Inflammatory macrophage treated with lipopolysaccharide for 4 hours (primary cell): ENCODE measurements at regions not wholly inside any gene's neighbourhood (a gene's known extent, or its start where the extent isn't known, plus 50 kb on each side); places are given as distances from the start of the nearest gene placed in this dataset.
"Not testable (repeated sequence)": the region's sequence is repeated elsewhere in the genome, so short reads cannot be mapped to it uniquely, and the experiment has no call there.

Source experiments
- DNase-seq: peaks from one replicate; pipeline ENCODE4 v3.0.0-alpha.2; 2020

GRCh38 chr4:30461218-30461617, 259.0 kb upstream of the PCDH7 start:
- DNase-seq = no peak

DNA sequence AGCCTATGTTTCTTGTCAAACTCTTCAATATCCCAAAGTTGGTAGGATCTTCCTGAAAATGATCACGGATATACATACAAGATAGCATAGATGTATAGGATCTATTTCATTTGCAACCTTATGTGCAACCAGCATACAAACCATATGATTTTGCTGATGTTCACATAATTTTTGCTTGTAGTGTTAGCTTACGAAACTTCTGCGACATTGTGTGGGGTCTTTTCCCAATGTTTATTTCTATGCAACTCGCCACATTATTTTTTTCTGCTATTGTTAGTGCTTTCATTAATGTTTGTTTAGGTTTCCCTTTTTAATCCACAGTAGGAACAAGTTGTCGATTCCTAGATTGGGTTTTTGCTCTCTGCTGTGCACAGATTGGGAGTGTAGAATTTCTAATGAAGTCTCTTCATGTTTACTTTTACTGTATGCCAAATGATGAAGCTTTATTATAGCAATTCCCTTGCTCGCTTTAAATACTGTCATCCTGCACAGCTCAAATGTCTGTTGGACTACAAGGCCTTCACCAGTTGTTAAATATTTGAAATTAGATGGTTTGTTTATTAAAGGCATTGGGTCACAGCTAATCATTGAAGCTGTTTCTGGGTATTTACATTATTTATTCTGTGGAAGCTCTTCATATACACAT, 257.6 kb upstream of the PCDH7 start:
- DNase-seq = no peak

GRCh38 chr4:30471861-30472260, 248.3 kb upstream of the PCDH7 start:
- DNase-seq = no peak

- DNase-seq = no peak
These were observed 246.9 kb upstream of the PCDH7 start for GRCh38 chr4:30473225-30473624.

DNA sequence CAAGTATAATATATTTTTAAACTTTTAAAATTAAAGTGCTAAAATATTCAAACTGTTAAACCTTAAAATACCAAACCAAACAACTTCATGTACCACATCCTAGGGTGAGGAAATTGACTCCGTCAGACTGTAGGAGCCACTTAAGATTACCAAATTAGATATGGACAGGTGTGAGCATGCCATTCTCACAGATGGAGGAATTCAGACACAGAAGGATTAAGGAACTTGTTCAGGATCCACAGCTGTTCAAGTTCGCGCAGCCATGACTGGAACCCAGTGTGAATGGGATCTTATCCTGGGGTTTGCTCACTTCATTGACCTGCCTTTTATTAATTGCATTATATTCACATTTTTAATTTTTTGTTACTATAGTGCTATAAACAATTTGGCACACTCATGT, 224.9 kb upstream of the PCDH7 start:
- DNase-seq = no peak

DNA sequence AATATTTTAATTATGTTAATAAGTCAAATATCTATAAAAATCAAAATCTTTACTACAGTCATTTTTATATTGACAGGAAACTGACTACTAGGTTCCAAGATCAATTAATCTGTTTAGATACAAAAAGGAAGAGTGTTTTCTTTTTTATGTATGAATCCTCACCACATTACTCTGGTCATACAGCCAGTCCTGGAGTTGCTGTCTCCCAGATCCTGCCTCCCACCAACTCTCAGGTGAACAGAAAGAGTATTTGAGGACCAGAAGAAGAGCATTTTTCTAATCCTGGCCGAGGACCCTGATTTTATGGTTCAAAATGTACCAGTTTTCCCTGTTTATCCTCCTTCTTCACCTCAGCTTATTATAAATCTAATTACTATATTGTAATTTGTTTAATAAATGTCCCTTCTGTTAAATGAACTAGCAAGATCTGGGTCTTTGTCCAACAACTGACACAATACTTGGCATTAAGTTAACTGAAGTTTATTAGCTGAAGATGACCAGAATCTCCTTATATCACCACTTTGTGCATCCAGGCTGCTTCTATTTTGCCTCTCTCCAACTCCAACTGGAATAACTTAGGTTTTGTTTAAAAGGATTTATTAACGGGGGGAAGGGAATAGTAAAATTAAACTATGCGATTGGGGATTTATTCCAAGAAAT, 224.4 kb upstream of the PCDH7 start:
- no peak for DNase-seq

GRCh38 chr4:30511751-30512150, 208.4 kb upstream of the PCDH7 start:
- no peak for DNase-seq

GRCh38 chr4:30518211-30518610, 202.0 kb upstream of the PCDH7 start:
- no peak for DNase-seq

- DNase-seq = no peak
These were observed 194.4 kb upstream of the PCDH7 start for GRCh38 chr4:30525662-30526315.

DNA sequence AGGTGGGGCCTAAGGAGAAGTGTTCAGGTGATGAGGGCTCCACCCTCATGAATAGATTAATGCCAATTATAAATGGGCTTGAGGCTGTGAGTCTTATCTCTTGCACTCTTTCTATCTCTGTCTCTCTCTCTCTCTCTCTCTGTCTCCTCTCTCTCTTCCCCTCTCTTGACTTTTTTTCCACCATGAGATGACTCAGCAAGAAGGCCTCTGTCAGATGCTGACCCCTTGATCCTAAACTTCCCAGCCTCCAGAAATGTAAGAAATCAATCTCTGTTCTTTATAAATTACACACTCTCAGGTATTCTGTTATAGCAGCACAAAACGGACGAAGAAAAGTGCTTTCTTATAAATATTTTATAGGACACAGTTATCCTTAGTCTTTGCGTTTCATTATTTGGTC, 184.9 kb upstream of the PCDH7 start:
- DNase-seq = no peak

DNA sequence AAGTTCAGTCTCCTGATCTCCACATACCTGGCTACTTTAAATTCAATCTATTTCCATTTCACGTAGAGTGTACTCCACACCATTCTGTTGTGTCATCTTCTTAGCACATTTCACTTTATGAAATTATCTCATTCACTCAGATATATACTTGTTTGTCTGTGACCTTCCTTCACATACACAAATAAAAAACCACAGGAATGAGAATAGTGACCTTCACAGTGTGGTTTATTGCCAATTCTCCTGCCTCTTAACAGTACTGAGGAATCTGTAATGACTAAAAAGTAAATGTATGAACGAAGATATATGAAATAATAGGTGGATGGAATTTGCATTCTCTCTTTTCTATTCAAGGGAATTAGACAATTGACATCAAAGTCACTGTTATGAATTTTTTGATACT, 183.9 kb upstream of the PCDH7 start:
- no peak for DNase-seq

DNA sequence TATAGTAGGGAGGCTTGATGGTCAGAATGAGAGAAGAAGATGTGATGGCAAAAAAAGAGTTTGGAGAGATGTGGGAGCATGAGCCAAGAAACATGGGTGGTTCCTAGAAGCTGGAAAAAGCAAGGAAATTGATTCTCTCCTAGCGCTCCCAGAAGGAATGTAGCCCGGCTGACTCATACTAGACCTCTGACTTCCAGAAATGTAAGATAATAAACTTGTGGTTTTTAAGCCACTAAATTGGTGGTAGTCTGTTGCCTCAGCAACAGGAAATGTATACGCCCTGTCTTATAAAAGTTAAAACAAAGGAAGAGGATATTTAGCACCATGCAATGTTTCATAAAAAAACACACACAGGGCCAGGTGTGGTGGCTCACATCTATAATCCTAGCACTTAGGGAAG, 182.7 kb upstream of the PCDH7 start:
- DNase-seq = no peak

GRCh38 chr4:30538794-30539193, 181.4 kb upstream of the PCDH7 start:
- DNase-seq = no peak

- no peak for DNase-seq
These were observed 177.1 kb upstream of the PCDH7 start for GRCh38 chr4:30543057-30543456.

GRCh38 chr4:30553151-30553550, 167.0 kb upstream of the PCDH7 start:
- DNase-seq = no peak

DNA sequence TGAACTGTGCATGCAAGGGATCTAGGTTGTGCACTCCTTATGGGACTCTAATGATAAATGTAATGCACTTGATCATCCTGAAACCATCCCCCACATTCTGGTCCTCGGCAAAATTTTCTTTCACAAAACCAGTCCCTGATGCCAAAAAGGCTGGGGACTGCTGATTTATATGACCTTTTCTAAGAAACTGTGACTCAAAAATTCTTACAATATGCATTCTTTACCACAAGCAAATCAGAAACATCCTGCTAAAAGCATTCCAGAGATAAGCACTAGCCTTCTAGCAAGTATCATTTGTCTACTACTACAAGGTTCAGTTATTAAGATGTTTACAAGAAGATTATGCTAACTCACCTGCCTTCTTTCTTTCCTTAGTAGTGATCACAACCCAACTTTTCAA, 166.5 kb upstream of the PCDH7 start:
- DNase-seq = no peak

- DNase-seq = no peak
These were observed 164.4 kb upstream of the PCDH7 start for GRCh38 chr4:30555775-30556174.

DNA sequence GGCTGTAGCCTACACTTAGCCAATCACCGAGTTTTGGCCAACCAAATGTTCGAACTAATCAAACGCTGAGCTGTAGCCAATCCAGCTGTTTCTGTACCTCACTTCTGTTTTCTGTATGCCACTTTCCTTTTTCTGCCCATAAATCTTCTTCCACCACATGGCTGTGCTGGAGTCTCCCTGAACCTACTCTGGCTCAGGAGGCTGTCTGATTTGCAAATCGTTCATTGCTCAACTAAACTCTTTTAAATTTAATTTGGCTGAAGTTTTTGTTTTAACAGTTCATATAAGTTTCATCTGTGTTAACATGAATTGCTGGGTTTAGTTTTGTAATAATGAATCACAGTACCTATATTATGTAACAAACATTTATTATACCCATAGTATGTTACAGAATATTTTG, 160.7 kb upstream of the PCDH7 start:
- DNase-seq = no peak

DNA sequence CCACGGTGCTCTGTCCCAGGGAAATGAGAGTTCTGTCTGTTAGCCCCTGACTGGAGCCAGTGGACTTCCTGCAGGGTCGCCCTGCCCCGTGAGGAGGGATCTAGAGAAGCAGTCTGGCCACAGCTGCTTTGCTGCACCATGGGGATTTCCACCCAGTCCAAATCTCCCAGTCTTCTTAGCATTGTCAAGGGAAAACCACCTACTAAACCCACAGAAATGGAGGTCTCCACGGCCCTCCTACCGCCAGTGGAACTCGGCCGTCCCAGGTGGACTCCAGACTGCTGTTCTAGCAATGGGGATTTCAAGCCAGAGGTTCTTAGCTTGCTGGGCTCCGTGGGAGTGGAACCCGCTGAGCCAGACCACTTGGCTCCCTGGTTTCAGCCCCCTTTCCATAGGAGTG, 133.3 kb upstream of the PCDH7 start:
- no peak for DNase-seq

DNA sequence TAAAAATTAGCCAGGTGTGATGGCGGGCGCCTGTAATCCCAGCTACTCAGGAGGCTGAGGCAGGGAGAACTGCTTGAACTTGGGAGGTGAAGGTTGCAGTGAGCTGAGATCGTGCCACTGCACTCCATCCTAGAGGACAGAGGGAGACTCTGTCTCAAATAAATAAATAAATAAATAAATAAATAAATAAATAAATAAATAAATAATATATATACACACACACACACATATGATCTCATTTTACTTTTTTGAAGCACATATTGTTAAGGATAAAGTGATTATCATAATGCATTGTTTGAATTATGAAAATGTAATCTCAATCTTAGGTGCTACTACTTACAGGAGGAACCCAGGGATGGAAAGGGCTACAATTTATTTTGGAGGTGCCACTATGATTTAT, 130.5 kb upstream of the PCDH7 start:
- not testable (repeated sequence) for DNase-seq

- DNase-seq = no peak
These were observed 119.7 kb upstream of the PCDH7 start for GRCh38 chr4:30600246-30601017.

DNA sequence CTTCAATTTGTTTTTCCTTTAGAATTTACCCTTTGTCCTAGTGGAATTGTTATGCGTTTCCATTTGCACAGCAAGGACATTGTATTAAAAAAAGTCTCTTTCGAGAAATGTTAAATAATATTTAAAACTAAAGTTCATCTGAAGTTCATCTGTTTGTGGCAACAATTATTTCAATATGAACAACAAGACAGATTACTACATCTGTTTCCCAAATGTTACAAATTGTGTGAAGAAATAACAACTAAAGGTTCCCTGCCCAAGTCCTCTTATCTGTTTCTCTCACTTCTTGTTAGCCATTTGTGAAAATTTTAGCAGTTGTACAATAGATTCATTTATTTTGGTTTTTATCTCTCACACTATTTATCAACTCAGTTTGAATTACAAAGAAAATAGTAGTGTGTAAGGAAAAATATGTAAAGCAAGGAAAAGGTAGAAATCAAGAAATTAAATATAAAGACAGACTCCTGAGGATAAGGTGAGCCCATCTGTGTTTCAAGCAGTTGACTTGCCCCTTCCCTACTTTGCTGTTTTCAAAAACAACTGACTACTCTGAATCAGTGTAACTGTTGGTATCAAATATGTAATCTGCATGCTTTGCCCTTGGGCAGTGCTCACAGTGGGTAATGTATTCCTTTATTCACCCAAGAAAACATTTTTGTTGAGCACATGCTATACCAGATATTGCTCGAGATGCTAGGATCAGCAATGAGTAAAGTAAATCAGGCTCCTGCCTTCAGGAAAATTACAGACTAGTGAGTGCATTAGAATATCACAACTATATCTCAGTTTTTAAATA, 118.9 kb upstream of the PCDH7 start:
- no peak for DNase-seq

DNA sequence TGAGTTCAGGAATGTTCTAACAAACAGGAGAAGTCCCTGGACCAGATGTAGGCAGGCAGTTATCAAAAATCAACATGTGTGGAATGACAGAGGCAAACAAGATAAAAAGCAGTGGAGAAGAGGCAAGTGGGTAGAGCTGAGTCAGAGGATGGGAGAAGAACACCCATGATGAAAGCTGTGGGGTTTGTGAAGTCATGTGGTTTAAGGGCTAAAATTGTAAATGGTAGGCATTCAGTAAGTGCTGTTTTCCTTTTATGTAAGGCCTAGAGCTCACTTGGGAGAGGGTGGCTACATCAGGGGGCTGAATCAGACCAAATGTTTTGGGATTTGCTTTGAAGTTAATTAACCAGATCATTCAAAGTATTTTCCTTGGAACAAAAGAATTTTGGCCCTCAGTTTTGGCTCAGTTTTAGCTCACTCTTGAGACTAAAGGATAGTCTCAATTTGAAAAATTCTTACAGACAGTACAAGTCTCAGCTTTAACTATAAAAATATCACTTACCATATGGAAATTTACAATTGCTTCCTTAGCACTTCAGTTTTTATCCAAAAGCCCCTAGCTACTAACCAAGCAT, 114.5 kb upstream of the PCDH7 start:
- no peak for DNase-seq
